HepG2 (cell line): ENCODE measurements at regions not wholly inside any gene's neighbourhood (a gene's known extent, or its start where the extent isn't known, plus 50 kb on each side); places are given as distances from the start of the nearest gene placed in this dataset.
"Not testable (repeated sequence)": the region's sequence is repeated elsewhere in the genome, so short reads cannot be mapped to it uniquely, and the experiment has no call there.

ENCODE experiments used
- ATAC-seq: fragments of 200-7000 bp; cut with Tn5 transposase; 3 replicates; pipeline ENCODE4 v1.9.1; 2020; ENCODE audit warnings: mild to moderate bottlenecking, moderate library complexity
- BruUV-seq: library from RNA; stranded (reverse); fragments of 400-500 nt; replicated peaks from 2 replicates; lab custom pipeline; 2021; lab: Mats Ljungman, UMichigan
- CTCF ChIA-PET: fragments of 300-600 bp; formaldehyde crosslinking; extraction: SDS; loops from one replicate; lab custom pipeline; 2021; ENCODE audit warnings: low total read pairs, inconsistent platforms, low intra/inter-chr PET ratio; lab: Yijun Ruan, JAX
- POLR2A ChIA-PET: fragments of 350-600 bp; sonication (Branson Sonifier 250); formaldehyde crosslinking; loops from one replicate; lab custom pipeline; 2020; ENCODE audit warnings: antibody characterized with exemption, inconsistent platforms; lab: Yijun Ruan, JAX
- DNase-seq: peaks from one replicate; pipeline ENCODE4 v3.0.0-alpha.2; 2015; ENCODE audit warnings: low spot score
- FAIRE-seq: peaks from 3 replicates; lab custom pipeline; 2011; peaks lifted over from hg19 to GRCh38; lab: Jason Lieb, UNC
- H2AFZ ChIP-seq: one replicate; pipeline ENCODE4 v1.6.1; 2011; ENCODE audit warnings: low read length, inconsistent platforms
- H3K27ac ChIP-seq: fragments of 300-600 bp; 3 replicates; pipeline ENCODE4 v1.8.0; 2011; ENCODE audit warnings: mixed run types, mild to moderate bottlenecking, mixed read lengths, low read length, inconsistent platforms; ENCODE audit not compliant: insufficient read depth; ENCODE audit errors: extremely low read length
- H3K27me3 ChIP-seq, 2 experiments: fragments of 200-600 bp in 1 of 2; 2 replicates in 1 of 2; 3 replicates in 1 of 2; pipeline versions ENCODE4 v1.6.0 to v1.8.0; 2011; ENCODE audit warnings: low read length in 2 of 2, mild to moderate bottlenecking in 2 of 2, moderate library complexity in 2 of 2, inconsistent platforms in 1 of 2; ENCODE audit not compliant: insufficient read depth in 2 of 2, control insufficient read depth in 1 of 2
- H3K36me3 ChIP-seq, 2 experiments: fragments of 200-600 bp in 1 of 2; replicated peaks in 1 of 2; 2 replicates in 1 of 2; 3 replicates in 1 of 2; pipeline versions ENCODE4 v1.5.1 to v1.8.0; 2011; ENCODE audit warnings: low read length in 2 of 2, inconsistent platforms in 1 of 2; ENCODE audit not compliant: insufficient read depth in 2 of 2, control insufficient read depth in 1 of 2
- H3K4me1 ChIP-seq: 2 replicates; pipeline ENCODE4 v1.5.1; 2012; ENCODE audit warnings: low read length, inconsistent platforms; ENCODE audit not compliant: insufficient read depth
- H3K4me2 ChIP-seq: 2 replicates; pipeline ENCODE4 v1.6.0; 2011; ENCODE audit warnings: low read depth, low read length, inconsistent platforms
- H3K4me3 ChIP-seq, 3 experiments: fragments of 200-600 bp in 1 of 3; sonication (generic), shearing (Covaris generic) in 1 of 3; replicated peaks in 1 of 3; 2 replicates each; pipeline ENCODE4 v1.5.1; 2011 to 2016; ENCODE audit warnings: low read length in 3 of 3, inconsistent platforms in 2 of 3, low read depth in 2 of 3, mild to moderate bottlenecking in 2 of 3, control low read depth in 1 of 3, mixed read lengths in 1 of 3; ENCODE audit not compliant: insufficient read depth in 1 of 3
- H3K79me2 ChIP-seq: one replicate; pipeline ENCODE4 v1.6.1; 2011; ENCODE audit warnings: low read length, inconsistent platforms; ENCODE audit not compliant: insufficient read depth
- H3K9ac ChIP-seq: 2 replicates; pipeline ENCODE4 v1.6.0; 2011; ENCODE audit warnings: mild to moderate bottlenecking, low read depth, low read length, inconsistent platforms; ENCODE audit not compliant: insufficient read depth
- H3K9me3 ChIP-seq: 2 replicates; pipeline ENCODE4 v1.5.1; 2012; ENCODE audit warnings: mild to moderate bottlenecking, low read length
- H4K20me1 ChIP-seq: 2 replicates; pipeline ENCODE4 v1.6.0; 2011; ENCODE audit warnings: inconsistent platforms, mild to moderate bottlenecking, low read length, moderate library complexity; ENCODE audit not compliant: insufficient read depth
- ADNP ChIP-seq: sonication (generic); formaldehyde crosslinking; IDR thresholded peaks from 2 replicates; pipeline ENCODE4 v1.4.0; 2020; ENCODE audit warnings: missing genetic modification reagents
- FOSL1 ChIP-seq: sonication (generic); formaldehyde crosslinking; IDR thresholded peaks from 2 replicates; pipeline ENCODE4 v1.9.0; 2021; ENCODE audit warnings: missing genetic modification reagents, borderline replicate concordance
- HNF1B ChIP-seq: sonication (generic); formaldehyde crosslinking; IDR thresholded peaks from 2 replicates; pipeline ENCODE4 v1.5.1; 2020; ENCODE audit warnings: mild to moderate bottlenecking, moderate library complexity, missing genetic modification reagents
- SP4 ChIP-seq: sonication (generic); formaldehyde crosslinking; IDR thresholded peaks from 2 replicates; pipeline ENCODE4 v1.8.1; 2023; ENCODE audit warnings: mild to moderate bottlenecking, missing genetic modification reagents
- ZNF644 ChIP-seq: IDR thresholded peaks from 2 replicates; pipeline ENCODE4 v1.6.1; 2016; ENCODE audit warnings: low read depth
- WGBS: methylation state at CpG from one replicate; pipeline ENCODE4 v1.1.6; 2017; ENCODE audit warnings: low lambda C conversion rate; 5-methylcytosine and 5-hydroxymethylcytosine counted together
- in situ Hi-C: cut with HindIII; loops from 2 replicates; pipeline ENCODE4 v1.10.0; 2017; ENCODE audit warnings: low pct_unique_long_range_greater_than_20kb; ENCODE audit not compliant: extremely low pct_ligation_motif_present
- intact Hi-C: fragments of 100-400 bp; cut with micrococcal nuclease; formaldehyde crosslinking; loops from one replicate; pipeline ENCODE4 v1.10.0; 2022; ENCODE audit not compliant: unreplicated experiment
- TF ChIP-seq, protein P1 (sequence below): IDR thresholded peaks from 2 replicates; pipeline ENCODE4 v1.6.1; 2018; ENCODE audit warnings: missing genetic modification reagents

- no peak for DNase-seq
- no peaks in the 10 kb centered on the region; a peak in 1 of 5 replicates for H3K27me3 ChIP-seq
- no peaks in the 10 kb centered on the region for H3K9me3 ChIP-seq
- H3K79me2 ChIP-seq, result no peaks in the 10 kb centered on the region
- BruUV-seq, result no TSS peak
- POLR2A ChIA-PET, result interaction anchor here (1.0 kb wide), 1 partner anchor 19 kb away, joined by 3 read pairs; no protein-coding TSS in a partner anchor
- no peaks in the 10 kb centered on the region for H4K20me1 ChIP-seq
- no peak overlapping the region for H3K4me3 ChIP-seq
- H3K27ac ChIP-seq, result no peak overlapping the region
- CTCF ChIA-PET, result no interaction called here
- H3K4me2 ChIP-seq, result no peak overlapping the region
- H3K36me3 ChIP-seq, result no peaks in the 10 kb centered on the region
- FAIRE-seq, result no peak
- in situ Hi-C loops (no loop called here), intact Hi-C loops (no loop called here)
- H2AFZ ChIP-seq, result no peak overlapping the region
- H3K9ac ChIP-seq, result no peak overlapping the region
- H3K4me1 ChIP-seq, result peaks cover 49% of the 10 kb centered on the region
- no peak for ATAC-seq
- WGBS, result 40% methylated on average over 3 of the region's 3 CpGs
- TF ChIP-seq HNF1B (CRISPR knock-in tag) (no peak), SP4 (no peak)
Measured at GRCh38 chr2:16088802-16089112, 148.4 kb downstream of the MYCN start.

- in situ Hi-C loops, result no loop called here
- POLR2A ChIA-PET, result interaction anchor here (1.0 kb wide), 1 partner anchor 18 kb away, joined by 3 read pairs; no protein-coding TSS in a partner anchor
- no peaks in the 10 kb centered on the region for H3K79me2 ChIP-seq
- TF ChIP-seq ADNP (CRISPR knock-in tag) (no peak), FOSL1 (CRISPR knock-in tag) (no peak), ZNF644 (no peak)
- TF ChIP-seq, protein P1, sequence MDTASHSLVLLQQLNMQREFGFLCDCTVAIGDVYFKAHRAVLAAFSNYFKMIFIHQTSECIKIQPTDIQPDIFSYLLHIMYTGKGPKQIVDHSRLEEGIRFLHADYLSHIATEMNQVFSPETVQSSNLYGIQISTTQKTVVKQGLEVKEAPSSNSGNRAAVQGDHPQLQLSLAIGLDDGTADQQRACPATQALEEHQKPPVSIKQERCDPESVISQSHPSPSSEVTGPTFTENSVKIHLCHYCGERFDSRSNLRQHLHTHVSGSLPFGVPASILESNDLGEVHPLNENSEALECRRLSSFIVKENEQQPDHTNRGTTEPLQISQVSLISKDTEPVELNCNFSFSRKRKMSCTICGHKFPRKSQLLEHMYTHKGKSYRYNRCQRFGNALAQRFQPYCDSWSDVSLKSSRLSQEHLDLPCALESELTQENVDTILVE (CRISPR knock-in tag), result no peak
- H3K9me3 ChIP-seq, result no peaks in the 10 kb centered on the region
- H3K4me3 ChIP-seq, result no peak overlapping the region
- CTCF ChIA-PET, result no interaction called here
- no peak overlapping the region for H2AFZ ChIP-seq
- no peaks in the 10 kb centered on the region for H3K27me3 ChIP-seq
- DNase-seq (no peak), ATAC-seq (no peak), FAIRE-seq (no peak)
- H4K20me1 ChIP-seq, result no peaks in the 10 kb centered on the region
- no peak overlapping the region for H3K9ac ChIP-seq
- H3K4me2 ChIP-seq, result no peak overlapping the region
- 60% methylated on average over 10 of the region's 10 CpGs for WGBS
- H3K36me3 ChIP-seq, result no peaks in the 10 kb centered on the region
- H3K27ac ChIP-seq, result no peak overlapping the region
- peaks cover 46% of the 10 kb centered on the region for H3K4me1 ChIP-seq
- intact Hi-C loops, result no loop called here
- no TSS peak for BruUV-seq
Measured at GRCh38 chr2:16088035-16088801, 147.9 kb downstream of the MYCN start.

- POLR2A ChIA-PET, FAIRE-seq, H3K36me3 ChIP-seq, H3K27ac ChIP-seq, H3K9ac ChIP-seq, BruUV-seq, H3K9me3 ChIP-seq, H2AFZ ChIP-seq, H3K79me2 ChIP-seq, H4K20me1 ChIP-seq, CTCF ChIA-PET, H3K4me2 ChIP-seq, intact Hi-C loops, in situ Hi-C loops, H3K27me3 ChIP-seq, H3K4me3 ChIP-seq, DNase-seq, ATAC-seq: not testable (repeated sequence)
- H3K4me1 ChIP-seq, result peaks cover 32% of the 10 kb centered on the region
- 73% methylated on average over 12 of the region's 12 CpGs for WGBS
Measured at GRCh38 chr2:16086136-16086535, 145.8 kb downstream of the MYCN start.
